Stimulated activated naive B cell treated with anti-CD40 and anti-IgM and Interleukin-4, amounts not matched to agents 10 μg/mL and 1 μg/mL and 100 μg/mL, for 72 hours (primary cell): ENCODE measurements at regions not wholly inside any gene's neighbourhood (a gene's known extent, or its start where the extent isn't known, plus 50 kb on each side); places are given as distances from the start of the nearest gene placed in this dataset.

Experiments used
- ATAC-seq, 2 donors: fragments of 150-1000 bp; cut with Tn5 transposase; replicated peaks; 2 replicates each; pipeline ENCODE4 v1.10.0; 2021; ENCODE audit warnings: moderate library complexity in 1 of 2
- DNase-seq: peaks from one replicate; pipeline ENCODE4 v3.0.0; 2021
- H3K27ac Mint-ChIP-seq: one replicate; pipeline ENCODE4 v1.8.0; 2022; ENCODE audit warnings: mild to moderate bottlenecking, mixed read lengths
- H3K27me3 Mint-ChIP-seq, 2 donors: one replicate each; pipeline ENCODE4 v1.8.0; 2022; ENCODE audit warnings: mixed read lengths in 2 of 2
- H3K36me3 Mint-ChIP-seq, 2 donors: one replicate each; pipeline ENCODE4 v1.8.0; 2022; ENCODE audit warnings: mixed read lengths in 2 of 2, mild to moderate bottlenecking in 1 of 2
- H3K4me1 Mint-ChIP-seq, 2 donors: one replicate each; pipeline ENCODE4 v1.8.0; 2022; ENCODE audit warnings: mixed read lengths in 2 of 2, mild to moderate bottlenecking in 1 of 2
- H3K4me3 Mint-ChIP-seq, 2 donors: one replicate each; pipeline ENCODE4 v1.8.0; 2022; ENCODE audit warnings: mild to moderate bottlenecking in 2 of 2, mixed read lengths in 2 of 2, moderate library complexity in 1 of 2
- H3K9me3 Mint-ChIP-seq, 2 donors: one replicate each; pipeline ENCODE4 v1.8.0; 2022; ENCODE audit warnings: mixed read lengths in 2 of 2, mild to moderate bottlenecking in 1 of 2

- no peaks in the 10 kb centered on the region for H3K9me3 Mint-ChIP-seq
- no peaks in the 10 kb centered on the region for H3K36me3 Mint-ChIP-seq
- no peaks in the 10 kb centered on the region for H3K27me3 Mint-ChIP-seq
- H3K4me1 Mint-ChIP-seq = peaks cover 3 to 6% of the 10 kb centered on the region in 2 donors
- H3K27ac Mint-ChIP-seq = no peak overlapping the region
- ATAC-seq (no peak), DNase-seq (no peak)
- H3K4me3 Mint-ChIP-seq = no peak overlapping the region
Observed at GRCh38 chr1:185369786-185370185, 52.7 kb upstream of the IVNS1ABP start.

DNA sequence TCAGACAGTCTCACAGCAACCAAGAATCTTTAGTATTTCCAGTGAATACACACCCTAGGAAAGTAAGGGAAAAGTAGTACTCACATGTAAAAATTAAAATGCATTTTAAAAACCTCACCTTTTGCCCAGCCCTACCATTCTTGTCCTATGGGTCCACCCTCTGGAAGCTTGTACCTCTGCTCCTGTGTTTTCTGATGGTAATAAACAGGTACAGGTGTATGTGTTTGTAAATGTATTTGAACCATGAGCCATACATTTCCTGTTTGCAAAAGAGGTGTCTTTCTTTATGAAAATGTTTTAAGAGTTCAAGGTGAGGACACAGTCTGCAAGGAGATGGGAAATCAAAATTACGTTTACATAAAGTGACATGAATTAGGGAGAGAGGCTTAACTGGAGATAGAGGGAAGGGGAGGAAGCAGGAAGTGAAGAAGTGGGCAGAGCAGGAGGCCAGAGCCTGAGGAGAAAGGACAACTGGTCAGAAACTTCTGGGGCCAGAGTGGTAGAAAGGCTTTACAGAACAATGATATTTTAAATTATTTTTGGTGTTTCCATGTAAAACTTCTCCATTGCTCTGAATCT lies 52.0 kb upstream of the IVNS1ABP start:
- Mint-ChIP-seq H3K27me3 (no peaks in the 10 kb centered on the region), H3K27ac (no peak overlapping the region)
- no peak for ATAC-seq

DNA sequence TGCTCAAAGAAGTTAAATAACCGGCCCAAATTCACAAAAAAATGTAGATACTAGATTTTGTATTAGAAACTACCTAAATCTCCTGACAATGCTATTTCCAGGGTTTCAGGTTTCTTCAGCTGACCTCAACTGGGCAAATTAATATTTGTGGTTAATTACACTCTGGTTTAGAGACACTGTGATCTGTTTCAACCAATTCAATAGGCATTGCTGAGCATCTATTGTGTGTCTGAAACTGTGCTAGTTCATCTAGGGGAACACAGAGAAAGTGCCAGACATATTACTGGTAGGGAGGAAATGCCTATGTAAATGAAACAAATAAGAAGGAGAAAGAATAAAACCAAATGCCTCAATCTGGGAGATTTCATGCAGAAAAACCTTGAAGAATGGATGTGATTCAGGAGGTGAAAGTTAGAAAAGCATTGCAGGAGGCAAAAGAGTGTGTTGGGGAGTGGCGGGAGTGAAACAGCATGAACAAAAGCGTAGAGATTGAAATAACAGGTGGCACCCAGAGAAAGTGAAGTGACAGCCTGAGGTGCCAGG lies 51.3 kb upstream of the IVNS1ABP start:
- Mint-ChIP-seq H3K27me3 (no peaks in the 10 kb centered on the region), H3K9me3 (no peaks in the 10 kb centered on the region), H3K27ac (no peak overlapping the region), H3K36me3 (no peaks in the 10 kb centered on the region), H3K4me1 (peaks cover 5 to 13% of the 10 kb centered on the region in 2 donors), H3K4me3 (no peak overlapping the region)
- DNase-seq (no peak), ATAC-seq (no peak)

More for the DNA sequence above, 52.0 kb upstream of the IVNS1ABP start:
- Mint-ChIP-seq H3K9me3 (no peaks in the 10 kb centered on the region), H3K36me3 (no peaks in the 10 kb centered on the region), H3K4me1 (peaks cover 5 to 11% of the 10 kb centered on the region in 2 donors), H3K4me3 (no peak overlapping the region)
- DNase-seq = no peak

GRCh38 chr1:185367218-185367617 lies 50.2 kb upstream of the IVNS1ABP start:
- peaks cover 7 to 18% of the 10 kb centered on the region in 2 donors for H3K4me1 Mint-ChIP-seq
- DNase-seq (no peak), ATAC-seq (no peak)
- H3K27ac Mint-ChIP-seq = no peak overlapping the region
- H3K27me3 Mint-ChIP-seq = no peaks in the 10 kb centered on the region
- no peak overlapping the region for H3K4me3 Mint-ChIP-seq
- H3K36me3 Mint-ChIP-seq = peaks cover 1 to 6% of the 10 kb centered on the region in 2 donors
- peaks cover 1 to 5% of the 10 kb centered on the region in 2 donors for H3K9me3 Mint-ChIP-seq
